ENCODE measurements at regions not wholly inside any gene's neighbourhood (a gene's known extent, or its start where the extent isn't known, plus 50 kb on each side); places are given as distances from the start of the nearest gene placed in this dataset.
A peak's percentile ranks its signal among the peaks of the same experiment; 100 is the strongest.

DNA sequence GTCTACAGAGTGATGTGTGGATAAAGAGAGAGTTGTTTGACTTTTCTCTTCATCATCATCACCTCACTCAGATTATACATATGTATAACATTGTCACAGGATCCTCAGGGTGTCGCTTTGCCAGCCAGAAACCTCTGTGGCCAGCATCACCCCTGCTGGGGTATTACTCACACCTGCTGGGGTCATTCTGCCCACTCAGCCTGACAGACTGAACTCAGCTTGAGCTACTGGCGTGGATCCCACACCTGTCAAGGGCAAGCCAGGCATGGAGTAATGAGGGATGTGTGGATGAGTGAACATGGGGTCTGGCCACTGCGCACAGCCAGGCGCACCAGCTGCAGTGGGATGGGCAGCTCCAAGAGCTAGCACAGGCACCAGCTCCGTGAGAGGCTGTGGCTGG is 870.6 kb downstream of the CBLN2 start:
- TF ChIP-seq, protein P1, sequence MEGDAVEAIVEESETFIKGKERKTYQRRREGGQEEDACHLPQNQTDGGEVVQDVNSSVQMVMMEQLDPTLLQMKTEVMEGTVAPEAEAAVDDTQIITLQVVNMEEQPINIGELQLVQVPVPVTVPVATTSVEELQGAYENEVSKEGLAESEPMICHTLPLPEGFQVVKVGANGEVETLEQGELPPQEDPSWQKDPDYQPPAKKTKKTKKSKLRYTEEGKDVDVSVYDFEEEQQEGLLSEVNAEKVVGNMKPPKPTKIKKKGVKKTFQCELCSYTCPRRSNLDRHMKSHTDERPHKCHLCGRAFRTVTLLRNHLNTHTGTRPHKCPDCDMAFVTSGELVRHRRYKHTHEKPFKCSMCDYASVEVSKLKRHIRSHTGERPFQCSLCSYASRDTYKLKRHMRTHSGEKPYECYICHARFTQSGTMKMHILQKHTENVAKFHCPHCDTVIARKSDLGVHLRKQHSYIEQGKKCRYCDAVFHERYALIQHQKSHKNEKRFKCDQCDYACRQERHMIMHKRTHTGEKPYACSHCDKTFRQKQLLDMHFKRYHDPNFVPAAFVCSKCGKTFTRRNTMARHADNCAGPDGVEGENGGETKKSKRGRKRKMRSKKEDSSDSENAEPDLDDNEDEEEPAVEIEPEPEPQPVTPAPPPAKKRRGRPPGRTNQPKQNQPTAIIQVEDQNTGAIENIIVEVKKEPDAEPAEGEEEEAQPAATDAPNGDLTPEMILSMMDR (IDR thresholded peaks at IDR 0.05): no peak
- TF ChIP-seq POLR2A (IDR thresholded peaks at IDR 0.05): no peak
- ATAC-seq (no peak), DNase-seq (no peak)
- Histone ChIP-seq H3K36me3 (no peaks in the 10 kb centered on the region), H3K27me3 (no peaks in the 10 kb centered on the region), H3K4me3 (no peak overlapping the region), H3K9me3 (no peaks in the 10 kb centered on the region), H3K4me1 (no peaks in the 10 kb centered on the region), H3K27ac (no peak overlapping the region)
- intact Hi-C loops (cut with DNase I): no loop called here
- 35% methylated on average over 2 of the region's 5 CpGs for WGBS (ENCODE audit: insufficient coverage, low coverage, low lambda C conversion rate, missing lambda C conversion rate)

GRCh38 chr18:71666481-71666880 is 877.7 kb downstream of the CBLN2 start:
- Histone ChIP-seq H3K27me3 (no peaks in the 10 kb centered on the region), H3K4me1 (no peaks in the 10 kb centered on the region), H3K4me3 (no peak overlapping the region), H3K9me3 (no peaks in the 10 kb centered on the region), H3K27ac (no peak overlapping the region), H3K36me3 (no peaks in the 10 kb centered on the region)
- no peak for DNase-seq
- WGBS (ENCODE audit: insufficient coverage, low coverage, low lambda C conversion rate, missing lambda C conversion rate): 54% methylated on average over 2 of the region's 2 CpGs
- peak; percentile 70 to 95 (median 76) for ATAC-seq
- no peak for TF ChIP-seq POLR2A (IDR thresholded peaks at IDR 0.05)
- TF ChIP-seq, protein P1 (IDR thresholded peaks at IDR 0.05): no peak
- intact Hi-C loops (cut with DNase I): no loop called here

DNA sequence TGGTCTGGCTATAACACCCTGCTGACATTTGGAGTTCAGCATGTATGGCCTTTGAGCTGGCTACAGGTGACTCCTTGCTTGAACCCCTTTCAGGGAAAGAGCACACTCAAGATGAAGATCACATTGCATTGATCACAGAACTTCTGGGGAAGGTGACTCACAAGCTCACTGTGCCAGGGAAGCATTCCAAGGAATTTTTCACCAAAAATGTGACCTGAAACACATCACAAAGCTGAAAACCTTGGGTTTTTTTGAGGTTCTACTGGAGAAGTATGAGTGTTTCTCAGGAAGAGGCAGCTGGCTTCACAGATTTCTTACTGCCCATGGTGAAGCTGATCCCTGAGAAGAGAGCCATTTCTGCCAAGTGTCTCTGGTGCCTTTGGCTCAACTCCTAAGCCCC is 879.0 kb downstream of the CBLN2 start:
- no peak overlapping the region for H3K27ac ChIP-seq
- no peak for ATAC-seq
- no peak for DNase-seq
- H3K4me3 ChIP-seq: no peak overlapping the region
- intact Hi-C loops (cut with DNase I): no loop called here
- H3K27me3 ChIP-seq: no peaks in the 10 kb centered on the region
- TF ChIP-seq, protein P1 (IDR thresholded peaks at IDR 0.05): no peak
- no peak for TF ChIP-seq POLR2A (IDR thresholded peaks at IDR 0.05)
- H3K4me1 ChIP-seq: no peaks in the 10 kb centered on the region
- no peaks in the 10 kb centered on the region for H3K36me3 ChIP-seq
- H3K9me3 ChIP-seq: no peaks in the 10 kb centered on the region

GRCh38 chr18:71643822-71644221 is 900.3 kb downstream of the CBLN2 start:
- WGBS (ENCODE audit: insufficient coverage, low coverage, low lambda C conversion rate, missing lambda C conversion rate): 77% methylated on average over 5 of the region's 12 CpGs
- Histone ChIP-seq H3K4me3 (no peak overlapping the region), H3K27me3 (no peaks in the 10 kb centered on the region), H3K27ac (no peak overlapping the region), H3K4me1 (no peaks in the 10 kb centered on the region), H3K36me3 (no peaks in the 10 kb centered on the region), H3K9me3 (no peaks in the 10 kb centered on the region)
- no peak for TF ChIP-seq POLR2A (IDR thresholded peaks at IDR 0.05)
- TF ChIP-seq, protein P1 (IDR thresholded peaks at IDR 0.05): no peak
- intact Hi-C loops (cut with DNase I): no loop called here
- no peak for DNase-seq
- no peak for ATAC-seq

GRCh38 chr18:71630696-71631095 is 913.4 kb downstream of the CBLN2 start:
- Histone ChIP-seq H3K36me3 (no peaks in the 10 kb centered on the region), H3K27ac (no peak overlapping the region), H3K27me3 (no peaks in the 10 kb centered on the region), H3K4me1 (no peaks in the 10 kb centered on the region), H3K9me3 (no peaks in the 10 kb centered on the region), H3K4me3 (no peak overlapping the region)
- DNase-seq (no peak), ATAC-seq (no peak)
- 59% methylated on average over 3 of the region's 3 CpGs for WGBS (ENCODE audit: insufficient coverage, low coverage, low lambda C conversion rate, missing lambda C conversion rate)
- TF ChIP-seq, protein P1 (IDR thresholded peaks at IDR 0.05): no peak
- no peak for TF ChIP-seq POLR2A (IDR thresholded peaks at IDR 0.05)
- intact Hi-C loops (cut with DNase I): no loop called here

All from right lobe of liver (tissue), 6 donors.